HG03159 (cell line): ENCODE measurements at regions not wholly inside any gene's neighbourhood (a gene's known extent, or its start where the extent isn't known, plus 50 kb on each side); places are given as distances from the start of the nearest gene placed in this dataset.

Experiments used
- ATAC-seq: cut with Tn5 transposase; IDR thresholded peaks from one replicate; pipeline ENCODE4 v1.9.1; 2021; ENCODE audit warnings: mild to moderate bottlenecking, moderate library complexity; ENCODE audit not compliant: unreplicated experiment

GRCh38 chr10:3723766-3724165, 61.2 kb downstream of the KLF6 start:
- no peak for ATAC-seq

DNA sequence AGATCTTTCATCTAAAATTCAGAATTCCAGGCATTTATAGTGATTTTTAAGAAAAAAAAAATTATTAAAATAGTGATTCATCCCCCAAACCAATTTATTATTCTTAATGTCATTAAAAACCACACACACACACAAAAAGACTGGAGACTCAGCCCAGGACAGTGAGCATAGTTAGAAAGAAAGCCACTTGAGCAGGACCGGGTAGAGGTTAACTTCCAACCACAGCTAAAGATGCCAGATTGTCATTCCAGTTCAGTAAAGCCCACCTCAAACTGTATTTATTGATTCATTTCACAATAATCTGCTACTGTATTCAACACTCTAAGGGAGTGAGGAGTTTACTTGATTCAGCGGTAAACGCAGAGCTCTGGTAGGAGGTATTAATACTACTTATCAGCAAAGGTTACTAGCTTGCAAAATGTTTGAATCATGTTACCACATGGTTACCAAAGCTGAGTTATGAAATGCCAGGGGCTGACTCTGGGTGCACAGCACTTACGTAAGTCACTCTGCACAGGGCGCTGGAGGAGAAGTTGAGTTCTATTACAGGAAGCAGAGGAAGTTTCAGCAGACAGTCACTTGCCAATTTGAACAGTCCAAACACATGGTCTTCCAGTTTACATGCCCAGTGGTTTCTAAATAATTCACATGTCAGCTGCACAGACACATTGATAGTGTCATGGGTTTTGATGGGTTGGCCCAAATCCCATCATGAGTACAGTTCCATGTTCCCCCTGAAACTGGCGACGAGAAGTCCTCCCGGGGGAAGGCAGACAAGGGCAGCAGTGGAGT, 64.6 kb downstream of the KLF6 start:
- no peak for ATAC-seq

DNA sequence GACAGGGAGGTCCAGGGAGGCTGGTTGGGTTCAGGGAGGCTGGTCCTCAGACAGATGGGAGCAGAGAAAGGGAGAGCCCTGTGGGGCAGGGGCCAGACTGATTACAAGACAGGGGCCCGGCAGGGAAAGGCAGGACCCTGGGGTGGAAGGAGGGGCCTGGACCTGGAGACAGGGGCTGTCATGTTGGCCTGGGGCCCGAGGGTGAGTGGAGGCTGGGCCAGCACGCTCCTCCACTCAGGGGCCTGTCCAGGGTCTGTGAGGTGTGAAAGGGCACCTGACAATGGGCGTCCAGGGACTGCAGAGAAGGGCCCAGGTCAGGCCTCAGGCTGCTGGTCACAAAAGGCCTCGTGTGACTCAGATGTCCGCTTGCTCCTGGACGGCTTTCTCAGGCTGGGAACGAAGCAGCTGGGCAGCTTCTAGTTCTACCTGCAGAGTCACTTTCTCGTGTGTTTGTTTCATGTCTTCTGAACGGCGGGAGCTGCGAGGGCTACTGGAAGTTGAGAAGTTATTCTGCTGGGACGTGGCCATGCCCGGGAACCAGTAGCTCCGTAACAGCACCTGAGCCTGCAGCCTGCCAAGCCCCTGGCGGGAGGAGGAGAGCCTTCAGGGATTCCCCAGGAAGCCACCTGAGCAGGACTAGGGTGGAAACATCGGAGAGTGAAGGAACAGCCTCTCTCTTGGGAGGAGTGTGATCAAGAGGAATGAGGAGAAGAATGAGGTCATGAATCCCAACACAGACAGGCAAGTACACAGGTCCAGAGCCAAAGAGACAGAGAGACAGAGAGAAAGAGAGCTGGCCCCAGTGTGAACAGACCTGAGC, 65.8 kb downstream of the KLF6 start:
- no peak for ATAC-seq

GRCh38 chr10:3716093-3716492, 68.9 kb downstream of the KLF6 start:
- no peak for ATAC-seq

DNA sequence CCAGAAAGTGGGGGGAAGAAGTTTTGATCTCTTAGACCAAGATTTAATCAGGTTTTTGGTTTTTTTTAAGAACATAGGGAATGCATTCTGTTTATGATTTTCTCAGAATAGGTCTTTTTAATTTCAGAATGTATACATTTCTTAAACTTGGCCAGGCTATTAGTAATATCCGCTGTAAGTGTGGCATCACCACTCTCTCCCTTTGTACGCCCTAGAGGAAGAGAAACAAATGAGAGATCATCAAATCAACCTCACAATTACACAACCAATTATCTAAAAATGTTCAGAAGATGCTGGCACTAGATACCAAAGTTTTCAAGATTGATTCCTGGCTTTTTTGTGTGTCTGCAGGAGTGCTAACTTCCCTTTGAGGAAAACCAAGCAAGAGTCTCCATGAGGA, 70.0 kb downstream of the KLF6 start:
- no peak for ATAC-seq

GRCh38 chr10:3714531-3714930, 70.5 kb downstream of the KLF6 start:
- no peak for ATAC-seq

DNA sequence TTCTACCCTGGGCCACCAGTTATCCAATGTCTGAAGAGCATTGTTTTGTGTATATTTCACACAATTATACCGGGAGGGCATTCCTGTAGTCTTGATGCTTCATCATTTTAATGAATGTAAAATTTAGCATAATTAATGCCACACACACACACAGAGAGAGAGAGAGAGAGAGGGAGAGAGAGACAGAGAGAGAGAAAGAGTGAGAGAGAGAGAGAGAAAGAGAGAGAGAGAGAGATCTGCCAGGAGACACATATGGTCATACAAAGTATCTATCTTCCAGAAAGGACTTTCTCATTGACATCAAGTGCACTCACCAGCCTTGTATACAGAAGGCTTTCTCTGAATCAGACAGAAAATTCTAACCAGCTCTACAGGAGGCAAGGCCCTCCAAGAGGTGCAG, 72.3 kb downstream of the KLF6 start:
- no peak for ATAC-seq

DNA sequence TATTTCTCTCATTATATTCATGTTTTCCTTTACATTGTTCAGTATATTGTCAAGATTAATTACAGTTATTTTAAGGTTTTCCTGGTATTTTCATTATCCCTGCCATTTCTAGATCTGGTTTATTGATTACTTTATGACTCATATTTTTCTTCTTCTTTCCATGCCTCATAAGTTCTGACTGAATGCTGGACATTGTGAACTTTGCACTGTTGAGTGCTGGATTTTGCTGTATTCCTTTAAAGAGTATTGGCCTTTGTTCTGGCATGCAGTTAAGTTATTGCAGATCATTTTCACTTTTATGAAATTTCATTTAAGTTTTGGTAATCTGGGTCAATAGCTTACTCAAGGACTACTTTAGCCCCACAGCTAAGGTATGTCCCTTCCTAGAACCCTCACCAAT, 73.1 kb downstream of the KLF6 start:
- no peak for ATAC-seq

DNA sequence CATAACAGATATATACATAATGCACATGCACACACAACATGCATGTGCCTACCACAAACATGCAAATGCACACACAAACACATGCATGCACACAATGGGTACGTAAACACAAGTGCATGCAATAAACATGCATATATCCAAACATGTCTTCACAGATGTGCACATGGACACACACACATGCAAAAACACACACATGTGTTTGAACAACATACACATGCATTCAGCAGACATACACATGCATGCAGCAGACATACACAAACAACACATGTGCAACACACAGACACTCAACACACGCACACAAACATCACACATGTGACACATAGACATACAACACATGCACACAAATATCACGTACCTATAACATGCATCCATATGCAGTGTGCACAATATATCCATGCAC, 74.2 kb downstream of the KLF6 start:
- ATAC-seq, result no peak

GRCh38 chr10:3709456-3710060, 75.5 kb downstream of the KLF6 start:
- ATAC-seq, result no peak

GRCh38 chr10:3708852-3709251, 76.2 kb downstream of the KLF6 start:
- ATAC-seq, result no peak

DNA sequence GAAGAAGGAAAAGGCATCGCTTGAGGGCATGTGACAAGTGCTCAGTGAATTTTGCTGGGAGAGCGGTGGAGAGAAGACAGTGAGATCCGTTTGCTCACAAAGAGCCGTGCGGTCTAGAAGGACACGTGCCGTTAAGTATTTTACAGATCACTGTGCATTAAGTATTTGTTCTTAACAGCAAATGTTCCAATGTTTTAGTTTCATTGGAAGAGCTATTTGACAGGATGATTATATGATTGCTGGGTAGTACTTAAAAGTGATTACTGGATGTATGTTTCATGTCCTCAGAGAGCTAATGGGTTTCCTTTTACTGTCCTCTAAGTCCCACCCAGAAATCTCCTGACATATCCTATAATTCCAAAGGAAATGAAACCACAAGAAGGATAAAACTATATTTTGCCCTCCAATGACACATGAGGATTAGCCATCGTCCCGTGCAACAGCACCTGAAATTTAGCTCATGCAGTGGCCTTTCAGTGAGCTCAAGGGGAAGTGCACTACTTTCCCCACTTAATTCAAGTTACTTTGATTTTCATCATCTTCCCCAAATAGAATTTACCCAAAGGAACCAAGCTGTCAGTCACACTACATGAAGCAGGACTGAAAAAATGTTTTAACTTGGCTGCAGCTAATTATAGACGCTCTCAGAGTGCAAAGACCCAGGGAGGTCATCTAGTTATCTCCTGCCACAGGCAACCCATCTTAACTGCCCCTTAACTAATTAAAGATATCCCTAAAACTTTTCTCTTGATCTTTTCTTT, 80.3 kb downstream of the KLF6 start:
- ATAC-seq, result no peak

- ATAC-seq, result no peak
These were observed 82.4 kb downstream of the KLF6 start for GRCh38 chr10:3702569-3702968.

GRCh38 chr10:3702056-3702546, 82.9 kb downstream of the KLF6 start:
- ATAC-seq, result no peak

GRCh38 chr10:3701491-3701890, 83.5 kb downstream of the KLF6 start:
- ATAC-seq, result no peak

DNA sequence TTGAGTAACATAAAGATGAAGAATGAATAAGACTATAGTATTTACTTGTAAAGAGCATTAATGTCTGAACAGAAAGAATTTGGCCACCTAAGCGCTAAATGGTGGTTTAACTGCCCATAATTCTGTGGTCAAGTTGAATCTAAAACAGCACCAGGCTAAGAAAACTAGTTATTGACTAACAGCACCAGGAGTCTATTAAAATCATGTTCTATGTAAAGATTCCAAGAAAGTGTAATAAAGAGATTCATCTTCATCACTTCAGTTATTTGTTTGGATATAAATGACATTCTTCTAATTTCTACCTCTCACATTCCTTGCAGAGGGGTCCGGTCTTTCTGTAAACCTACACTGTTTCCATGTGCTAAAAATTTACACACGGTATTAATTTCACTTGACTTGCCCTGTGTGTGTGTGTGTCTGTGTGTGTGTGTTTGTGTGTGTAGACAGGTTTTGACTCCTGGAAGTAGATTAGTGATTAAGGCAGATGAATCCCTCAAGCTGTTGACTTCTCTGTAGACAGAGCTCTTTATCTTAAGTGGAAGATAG, 84.4 kb downstream of the KLF6 start:
- no peak for ATAC-seq

GRCh38 chr10:3699916-3700315, 85.1 kb downstream of the KLF6 start:
- ATAC-seq, result no peak

- ATAC-seq, result no peak
These were observed 86.7 kb downstream of the KLF6 start for GRCh38 chr10:3698312-3698711.

DNA sequence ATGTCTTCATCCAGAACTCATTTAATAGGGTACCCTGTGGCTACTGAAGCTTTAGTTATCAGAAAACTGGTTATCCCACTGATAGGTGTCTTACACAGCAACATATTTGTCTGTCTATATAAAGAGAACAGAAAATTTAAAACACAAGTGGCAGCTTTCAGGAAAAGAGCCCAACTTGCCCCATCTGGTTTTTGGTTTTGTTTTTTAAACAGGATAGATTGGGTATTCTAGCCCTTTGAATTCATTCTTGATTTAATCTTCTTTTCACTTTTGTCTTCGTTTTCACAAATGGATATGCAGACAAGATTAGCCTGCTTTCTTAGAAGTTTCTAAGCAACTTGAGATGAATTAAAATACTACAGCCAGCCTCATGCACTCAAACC, 91.3 kb downstream of the KLF6 start:
- no peak for ATAC-seq

DNA sequence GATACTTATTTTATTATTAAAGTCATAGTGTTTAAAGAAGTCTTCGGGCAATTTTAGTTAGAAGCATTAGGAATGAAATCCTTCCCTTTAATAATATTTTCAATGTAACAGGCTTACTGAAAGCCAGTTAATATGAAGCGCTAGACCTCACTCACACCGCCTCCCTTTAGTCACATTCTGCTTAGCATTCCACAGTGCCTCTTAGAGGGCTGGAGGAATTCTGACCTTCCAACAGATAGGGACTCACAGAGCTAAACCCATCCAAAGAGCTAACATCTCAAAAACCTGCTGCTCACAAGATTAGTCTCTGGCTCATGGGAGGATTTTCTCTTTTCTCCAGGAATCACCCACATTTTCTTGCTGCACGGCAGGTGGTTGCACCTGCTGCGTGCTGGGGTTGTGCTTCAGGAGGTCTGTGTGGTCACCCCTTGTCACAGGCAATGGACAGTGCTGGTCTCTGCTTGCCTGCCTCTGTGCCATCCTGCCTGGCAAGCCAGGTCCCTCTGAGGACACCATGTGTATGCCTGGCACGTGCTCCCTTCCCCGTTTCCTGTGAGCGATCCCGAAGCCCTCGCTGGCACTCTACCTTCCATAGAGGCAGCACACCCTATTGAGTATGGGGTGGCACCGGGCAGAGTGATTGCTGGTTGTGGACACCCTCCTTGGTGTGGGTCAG, 91.8 kb downstream of the KLF6 start:
- no peak for ATAC-seq
